Activated CD4-positive, alpha-beta T cell treated with anti-CD3 and anti-CD28 coated beads, Interleukin-2, Interleukin-4, amounts not matched to agents 100 ng/mL and 50 ng/mL, durations not matched to agents 16 hours and 8 hours (primary cell): ENCODE measurements at regions not wholly inside any gene's neighbourhood (a gene's known extent, or its start where the extent isn't known, plus 50 kb on each side); places are given as distances from the start of the nearest gene placed in this dataset.
A peak's percentile ranks its signal among the peaks of the same experiment; 100 is the strongest.
"Not testable (repeated sequence)": the region's sequence is repeated elsewhere in the genome, so short reads cannot be mapped to it uniquely, and the experiment has no call there.

ENCODE experiments used
- DNase-seq: peaks from one replicate; pipeline ENCODE4 v3.0.0-alpha.2; 2020; ENCODE audit warnings: low spot score

- DNase-seq: no peak
Measured at GRCh38 chr20:52311209-52311794, 119.7 kb upstream of the ZFP64 start.

- no peak for DNase-seq
Measured at GRCh38 chr20:52309181-52309580, 117.6 kb upstream of the ZFP64 start.

- no peak for DNase-seq
Measured at GRCh38 chr20:52306477-52306876, 114.9 kb upstream of the ZFP64 start.

- DNase-seq: peak; percentile 4
Measured at GRCh38 chr20:52305858-52306257, 114.3 kb upstream of the ZFP64 start.

GRCh38 chr20:52305024-52305645, 113.6 kb upstream of the ZFP64 start:
- DNase-seq: no peak

- no peak for DNase-seq
Measured at GRCh38 chr20:52303281-52303950, 111.8 kb upstream of the ZFP64 start.

GRCh38 chr20:52302736-52303135, 111.2 kb upstream of the ZFP64 start:
- DNase-seq: no peak

- DNase-seq: not testable (repeated sequence)
Measured at GRCh38 chr20:52302051-52302450, 110.5 kb upstream of the ZFP64 start.

GRCh38 chr20:52295556-52295955, 104.0 kb upstream of the ZFP64 start:
- DNase-seq: no peak

GRCh38 chr20:52294106-52294628, 102.6 kb upstream of the ZFP64 start:
- no peak for DNase-seq

GRCh38 chr20:52291109-52291508, 99.5 kb upstream of the ZFP64 start:
- no peak for DNase-seq

GRCh38 chr20:52290569-52290968, 99.0 kb upstream of the ZFP64 start:
- DNase-seq: no peak

GRCh38 chr20:52289956-52290565, 98.5 kb upstream of the ZFP64 start:
- no peak for DNase-seq

- no peak for DNase-seq
Measured at GRCh38 chr20:52280407-52280806, 88.8 kb upstream of the ZFP64 start.

- DNase-seq: no peak
Measured at GRCh38 chr20:52279706-52280105, 88.1 kb upstream of the ZFP64 start.

GRCh38 chr20:52275181-52275691, 83.7 kb upstream of the ZFP64 start:
- no peak for DNase-seq

- no peak for DNase-seq
Measured at GRCh38 chr20:52270696-52271095, 79.1 kb upstream of the ZFP64 start.

- DNase-seq: no peak
Measured at GRCh38 chr20:52270001-52270606, 78.5 kb upstream of the ZFP64 start.

- no peak for DNase-seq
Measured at GRCh38 chr20:52269321-52269720, 77.7 kb upstream of the ZFP64 start.

GRCh38 chr20:52268184-52268749, 76.7 kb upstream of the ZFP64 start:
- no peak for DNase-seq

- no peak for DNase-seq
Measured at GRCh38 chr20:52267418-52267817, 75.8 kb upstream of the ZFP64 start.

- no peak for DNase-seq
Measured at GRCh38 chr20:52263757-52264156, 72.2 kb upstream of the ZFP64 start.
